ENCODE measurements at regions not wholly inside any gene's neighbourhood (a gene's known extent, or its start where the extent isn't known, plus 50 kb on each side); places are given as distances from the start of the nearest gene placed in this dataset.

GRCh38 chr11:70020336-70021214 is 57.5 kb upstream of the ANO1 start:
- DNase-seq (ENCODE audit: low read depth) = no peak

DNA sequence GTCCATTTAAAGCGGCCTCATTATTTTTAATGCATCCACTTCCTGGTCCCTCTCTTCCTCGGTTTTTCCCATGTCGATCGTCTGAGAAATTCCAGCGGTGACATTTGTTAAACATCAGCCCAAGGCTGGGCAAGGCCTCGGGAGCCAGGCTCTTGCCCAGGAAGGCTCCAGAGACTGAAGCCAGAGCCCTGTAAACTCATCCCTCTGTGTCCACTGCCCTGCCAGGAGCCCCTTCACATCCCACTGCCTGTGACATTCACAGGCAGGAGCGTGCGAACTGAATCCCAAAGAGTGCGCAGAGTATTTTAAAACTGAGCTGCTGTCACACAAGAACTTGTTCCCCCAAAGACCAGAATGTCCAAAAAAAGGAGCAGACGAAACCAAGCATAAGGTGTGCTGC is 56.5 kb upstream of the ANO1 start:
- no peak for DNase-seq (ENCODE audit: low read depth)

GRCh38 chr11:70024036-70024772 is 53.9 kb upstream of the ANO1 start:
- DNase-seq (ENCODE audit: low read depth) = no peak

- DNase-seq (ENCODE audit: low read depth) = no peak
Observed at GRCh38 chr11:70024773-70025045, 53.4 kb upstream of the ANO1 start.

- DNase-seq (ENCODE audit: low read depth) = no peak
Observed at GRCh38 chr11:70025308-70025707, 52.8 kb upstream of the ANO1 start.

DNA sequence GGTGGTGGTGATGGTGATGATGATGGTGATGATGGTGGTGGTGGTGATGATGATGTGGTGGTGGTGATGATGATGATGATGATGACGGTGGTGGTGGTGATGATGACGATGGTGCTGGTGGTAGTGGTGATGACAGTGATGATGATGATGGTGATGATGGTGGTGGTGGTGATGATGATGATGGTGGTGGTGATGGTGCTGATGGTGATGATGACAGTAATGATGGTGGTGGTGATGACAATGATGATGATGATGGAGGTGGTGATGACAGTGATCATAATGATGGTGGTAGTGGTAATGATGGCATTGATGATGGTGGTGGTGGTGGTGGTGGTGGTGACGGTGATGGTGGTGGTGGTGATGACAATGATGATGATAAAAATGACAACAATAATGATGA is 52.1 kb upstream of the ANO1 start:
- no peak for DNase-seq (ENCODE audit: low read depth)

DNA sequence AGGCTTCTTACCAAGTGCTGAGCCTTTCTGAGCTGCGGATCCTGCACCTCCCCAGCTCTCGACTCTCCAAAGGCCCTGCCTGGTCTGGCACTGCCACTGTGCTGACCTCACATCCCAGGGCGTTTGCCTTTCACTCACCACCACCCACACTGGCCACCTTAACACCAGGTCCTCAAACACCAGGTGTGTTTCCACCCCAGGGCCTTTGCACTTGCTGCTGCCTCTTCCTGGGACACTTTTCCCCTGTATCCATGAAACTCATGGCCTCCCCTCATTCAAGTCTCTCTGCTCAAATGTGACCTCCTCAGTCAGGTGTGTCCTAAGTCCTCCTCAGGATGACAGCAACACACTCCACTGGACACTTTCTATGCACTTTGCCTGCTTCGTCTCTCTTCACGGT is 51.4 kb upstream of the ANO1 start:
- no peak for DNase-seq (ENCODE audit: low read depth)

DNA sequence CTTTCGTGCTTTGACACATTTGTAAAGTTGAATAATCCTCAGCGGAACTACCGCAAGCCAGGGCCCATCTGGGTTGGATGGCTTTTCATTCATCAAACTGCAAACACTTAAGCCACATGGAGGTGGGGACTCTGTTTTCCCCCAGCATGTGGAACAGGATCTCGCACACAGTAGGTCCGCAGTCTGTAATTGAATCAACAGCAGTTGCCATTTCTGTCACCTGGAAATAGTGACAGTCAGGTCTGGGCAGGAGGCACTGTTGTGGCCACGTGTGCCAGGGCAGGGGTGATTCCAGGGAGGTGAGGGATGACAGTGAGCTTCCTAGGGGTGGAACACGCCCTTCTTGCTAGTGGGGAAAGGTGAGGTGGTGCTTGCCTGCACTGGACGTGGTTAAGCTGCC is 50.7 kb upstream of the ANO1 start:
- DNase-seq (ENCODE audit: low read depth) = no peak

- no peak for DNase-seq (ENCODE audit: low read depth)
Observed at GRCh38 chr11:70028147-70028855, 49.8 kb upstream of the ANO1 start.

Data from HT1080 (cell line).